ENCODE measurements at regions not wholly inside any gene's neighbourhood (a gene's known extent, or its start where the extent isn't known, plus 50 kb on each side); places are given as distances from the start of the nearest gene placed in this dataset.

- Histone ChIP-seq H3F3A (replicated peaks; ENCODE audit: insufficient read depth) (no peaks in the 10 kb centered on the region), H3K27me3 (ENCODE audit: insufficient read depth) (no peaks in the 10 kb centered on the region), H3K4me1 (ENCODE audit: control insufficient read depth in 1 of 2, insufficient read depth in 2 of 2, low read depth in 1 of 2, low read length in 1 of 2) (no peaks in the 10 kb centered on the region; a peak in 1 of 4 replicates), H3K79me2 (ENCODE audit: insufficient read depth) (no peaks in the 10 kb centered on the region), H3K27ac (ENCODE audit: low read depth in 2 of 2, low read length in 1 of 2) (no peak overlapping the region), H3K9me3 (no peaks in the 10 kb centered on the region), H2AFZ (ENCODE audit: low read depth) (no peak overlapping the region), H3K36me3 (replicated peaks in 1 of 2; ENCODE audit: control insufficient read depth in 1 of 2, insufficient read depth in 2 of 2, low read length in 1 of 2) (no peaks in the 10 kb centered on the region), H4K20me1 (ENCODE audit: insufficient read depth) (no peaks in the 10 kb centered on the region), H3K9ac (no peak overlapping the region), H3K4me2 (no peak overlapping the region), H3K9me2 (no peaks in the 10 kb centered on the region), H3K4me3 (ENCODE audit: low read depth in 2 of 2, low read length in 1 of 2) (no peak overlapping the region)
- ChIA-PET POLR2A (no interaction called here), CTCF (no interaction called here)
- TF ChIP-seq POLR2AphosphoS5 (IDR thresholded peaks at IDR 0.05; ENCODE audit: low read depth, low read length) (no peak), YY1 (IDR thresholded peaks at IDR 0.05; ENCODE audit: low read depth) (no peak), TAF1 (IDR thresholded peaks at IDR 0.05; ENCODE audit: borderline replicate concordance, low read depth, low read length) (no peak), RCOR1 (IDR thresholded peaks at IDR 0.05; ENCODE audit: low read length) (no peak), RXRA (IDR thresholded peaks at IDR 0.05; ENCODE audit: borderline replicate concordance, low read depth) (no peak), MXI1 (IDR thresholded peaks at IDR 0.05; ENCODE audit: low read depth, low read length) (no peak), IRF3 (IDR thresholded peaks at IDR 0.05; ENCODE audit: low read depth, low read length) (no peak), TCF12 (IDR thresholded peaks at IDR 0.05) (no peak), ELF1 (IDR thresholded peaks at IDR 0.05) (no peak), RAD21 (IDR thresholded peaks at IDR 0.05; ENCODE audit: low read length) (no peak), FOSL2 (IDR thresholded peaks at IDR 0.05; ENCODE audit: borderline replicate concordance, low read depth) (no peak)
- TF ChIP-seq, protein P1, sequence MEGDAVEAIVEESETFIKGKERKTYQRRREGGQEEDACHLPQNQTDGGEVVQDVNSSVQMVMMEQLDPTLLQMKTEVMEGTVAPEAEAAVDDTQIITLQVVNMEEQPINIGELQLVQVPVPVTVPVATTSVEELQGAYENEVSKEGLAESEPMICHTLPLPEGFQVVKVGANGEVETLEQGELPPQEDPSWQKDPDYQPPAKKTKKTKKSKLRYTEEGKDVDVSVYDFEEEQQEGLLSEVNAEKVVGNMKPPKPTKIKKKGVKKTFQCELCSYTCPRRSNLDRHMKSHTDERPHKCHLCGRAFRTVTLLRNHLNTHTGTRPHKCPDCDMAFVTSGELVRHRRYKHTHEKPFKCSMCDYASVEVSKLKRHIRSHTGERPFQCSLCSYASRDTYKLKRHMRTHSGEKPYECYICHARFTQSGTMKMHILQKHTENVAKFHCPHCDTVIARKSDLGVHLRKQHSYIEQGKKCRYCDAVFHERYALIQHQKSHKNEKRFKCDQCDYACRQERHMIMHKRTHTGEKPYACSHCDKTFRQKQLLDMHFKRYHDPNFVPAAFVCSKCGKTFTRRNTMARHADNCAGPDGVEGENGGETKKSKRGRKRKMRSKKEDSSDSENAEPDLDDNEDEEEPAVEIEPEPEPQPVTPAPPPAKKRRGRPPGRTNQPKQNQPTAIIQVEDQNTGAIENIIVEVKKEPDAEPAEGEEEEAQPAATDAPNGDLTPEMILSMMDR (IDR thresholded peaks at IDR 0.05) = no peak
- TF ChIP-seq, protein P2, sequence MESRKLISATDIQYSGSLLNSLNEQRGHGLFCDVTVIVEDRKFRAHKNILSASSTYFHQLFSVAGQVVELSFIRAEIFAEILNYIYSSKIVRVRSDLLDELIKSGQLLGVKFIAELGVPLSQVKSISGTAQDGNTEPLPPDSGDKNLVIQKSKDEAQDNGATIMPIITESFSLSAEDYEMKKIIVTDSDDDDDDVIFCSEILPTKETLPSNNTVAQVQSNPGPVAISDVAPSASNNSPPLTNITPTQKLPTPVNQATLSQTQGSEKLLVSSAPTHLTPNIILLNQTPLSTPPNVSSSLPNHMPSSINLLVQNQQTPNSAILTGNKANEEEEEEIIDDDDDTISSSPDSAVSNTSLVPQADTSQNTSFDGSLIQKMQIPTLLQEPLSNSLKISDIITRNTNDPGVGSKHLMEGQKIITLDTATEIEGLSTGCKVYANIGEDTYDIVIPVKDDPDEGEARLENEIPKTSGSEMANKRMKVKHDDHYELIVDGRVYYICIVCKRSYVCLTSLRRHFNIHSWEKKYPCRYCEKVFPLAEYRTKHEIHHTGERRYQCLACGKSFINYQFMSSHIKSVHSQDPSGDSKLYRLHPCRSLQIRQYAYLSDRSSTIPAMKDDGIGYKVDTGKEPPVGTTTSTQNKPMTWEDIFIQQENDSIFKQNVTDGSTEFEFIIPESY (IDR thresholded peaks at IDR 0.05; ENCODE audit: borderline replicate concordance, low read depth) = no peak
- 40% methylated on average over 1 of the region's 3 CpGs for WGBS (ENCODE audit: low lambda C conversion rate)
- no peak for DNase-seq
These were observed 214.3 kb downstream of the LIG4 start for GRCh38 chr13:108000998-108001397.

DNA sequence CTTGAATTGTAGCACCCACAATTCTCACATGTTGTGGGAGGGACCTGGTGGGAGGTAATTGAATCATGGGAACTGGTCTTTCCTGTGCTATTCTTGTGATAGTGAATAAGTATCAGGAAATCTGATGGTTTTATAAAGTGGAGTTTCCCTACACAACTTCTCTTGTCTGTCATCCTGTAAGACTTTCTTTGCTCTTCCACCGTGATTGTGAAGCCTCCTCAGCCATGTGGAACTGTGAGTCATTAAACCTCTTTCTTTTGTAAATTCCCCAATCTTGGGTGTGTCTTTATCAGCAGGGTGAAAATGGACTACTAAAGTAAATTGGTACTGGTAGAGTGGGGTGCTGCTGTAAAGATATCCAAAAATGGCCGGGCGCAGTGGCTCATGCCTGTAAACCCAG is 215.6 kb downstream of the LIG4 start:
- CTCF ChIA-PET = no interaction called here
- Histone ChIP-seq H3F3A (replicated peaks; ENCODE audit: insufficient read depth) (no peaks in the 10 kb centered on the region), H3K36me3 (replicated peaks in 1 of 2; ENCODE audit: control insufficient read depth in 1 of 2, insufficient read depth in 2 of 2, low read length in 1 of 2) (no peaks in the 10 kb centered on the region), H3K4me1 (ENCODE audit: control insufficient read depth in 1 of 2, insufficient read depth in 2 of 2, low read depth in 1 of 2, low read length in 1 of 2) (no peaks in the 10 kb centered on the region; a peak in 1 of 4 replicates), H3K9me2 (no peaks in the 10 kb centered on the region), H3K4me2 (no peak overlapping the region), H4K20me1 (ENCODE audit: insufficient read depth) (no peaks in the 10 kb centered on the region), H3K79me2 (ENCODE audit: insufficient read depth) (no peaks in the 10 kb centered on the region), H3K27me3 (ENCODE audit: insufficient read depth) (no peaks in the 10 kb centered on the region), H3K27ac (ENCODE audit: low read depth in 2 of 2, low read length in 1 of 2) (no peak overlapping the region), H2AFZ (ENCODE audit: low read depth) (no peak overlapping the region), H3K4me3 (ENCODE audit: low read depth in 2 of 2, low read length in 1 of 2) (no peak overlapping the region), H3K9ac (no peak overlapping the region), H3K9me3 (no peaks in the 10 kb centered on the region)
- DNase-seq = no peak
- TF ChIP-seq IRF3 (IDR thresholded peaks at IDR 0.05; ENCODE audit: low read depth, low read length) (no peak), RXRA (IDR thresholded peaks at IDR 0.05; ENCODE audit: borderline replicate concordance, low read depth) (no peak), TCF12 (IDR thresholded peaks at IDR 0.05) (no peak), SMC3 (IDR thresholded peaks at IDR 0.05; ENCODE audit: low read depth, low read length) (no peak), YY1 (IDR thresholded peaks at IDR 0.05; ENCODE audit: low read depth) (no peak)
- WGBS (ENCODE audit: low lambda C conversion rate) = 44% methylated on average over 3 of the region's 3 CpGs
- POLR2A ChIA-PET = no interaction called here
